WTC11 (cell line): ENCODE measurements at regions not wholly inside any gene's neighbourhood (a gene's known extent, or its start where the extent isn't known, plus 50 kb on each side); places are given as distances from the start of the nearest gene placed in this dataset.

ENCODE experiments used
- ATAC-seq: fragments of 200-7000 bp; cut with Tn5 transposase; 2 replicates; pipeline ENCODE4 v1.10.0; 2021; ENCODE audit warnings: mild to moderate bottlenecking, moderate library complexity
- CTCF ChIA-PET: fragments of 300-600 bp; sonication (Branson Sonifier 250); formaldehyde crosslinking; loops from one replicate; lab custom pipeline; 2021; ENCODE audit warnings: antibody characterized with exemption; lab: Charles Lee
- POLR2A ChIA-PET: fragments of 350-600 bp; sonication (Branson Sonifier 250); formaldehyde crosslinking; loops from one replicate; lab custom pipeline; 2021; ENCODE audit warnings: antibody characterized with exemption; lab: Charles Lee
- DNase-seq: peaks from one replicate; pipeline ENCODE4 v3.0.0; 2021; ENCODE audit warnings: low spot score
- H3K27ac Mint-ChIP-seq: 2 replicates; pipeline ENCODE4 v1.8.0; 2021; ENCODE audit warnings: mixed read lengths
- H3K27me3 Mint-ChIP-seq: 2 replicates; pipeline ENCODE4 v1.8.0; 2021; ENCODE audit warnings: low read depth, mild to moderate bottlenecking, moderate library complexity, mixed read lengths
- H3K36me3 Mint-ChIP-seq: 2 replicates; pipeline ENCODE4 v1.8.0; 2021; ENCODE audit warnings: mixed read lengths
- H3K4me1 Mint-ChIP-seq: 2 replicates; pipeline ENCODE4 v1.8.0; 2022; ENCODE audit warnings: mixed read lengths
- H3K4me3 Mint-ChIP-seq: 2 replicates; pipeline ENCODE4 v1.8.0; 2021; ENCODE audit warnings: mild to moderate bottlenecking, moderate library complexity, mixed read lengths
- H3K9me3 Mint-ChIP-seq: 2 replicates; pipeline ENCODE4 v1.8.0; 2021; ENCODE audit warnings: mixed read lengths
- ATF1 ChIP-seq: sonication (generic); formaldehyde crosslinking; IDR thresholded peaks from 2 replicates; pipeline ENCODE4 v1.8.1; 2023; ENCODE audit warnings: mild to moderate bottlenecking, moderate library complexity, missing genetic modification reagents
- EMX1 ChIP-seq: fragments of 250-450 bp; sonication (Bioruptor Pico); IDR thresholded peaks from 2 replicates; pipeline ENCODE4 v1.8.0; 2021; ENCODE audit warnings: mild to moderate bottlenecking
- FOXK1 ChIP-seq: sonication (generic); formaldehyde crosslinking; IDR thresholded peaks from 2 replicates; pipeline ENCODE4 v1.8.0; 2022; ENCODE audit warnings: mild to moderate bottlenecking, moderate library complexity, missing genetic modification reagents
- GABPB1 ChIP-seq: sonication (generic); formaldehyde crosslinking; IDR thresholded peaks from 2 replicates; pipeline ENCODE4 v1.8.1; 2023; ENCODE audit warnings: mild to moderate bottlenecking, missing genetic modification reagents
- GTF2I ChIP-seq: fragments of 250-450 bp; sonication (Bioruptor Pico); conservative IDR thresholded peaks from 2 replicates; pipeline ENCODE4 v1.4.0; 2021; ENCODE audit warnings: mild to moderate bottlenecking
- JAZF1 ChIP-seq: fragments of 250-450 bp; sonication (Bioruptor Pico); IDR thresholded peaks from 2 replicates; pipeline ENCODE4 v1.9.0; 2021; ENCODE audit warnings: moderate library complexity, mild to moderate bottlenecking, inconsistent platforms
- NR3C1 ChIP-seq: sonication (generic); formaldehyde crosslinking; conservative IDR thresholded peaks from 2 replicates; pipeline ENCODE4 v1.8.1; 2023; ENCODE audit warnings: low read depth, mild to moderate bottlenecking, missing genetic modification reagents
- PRRX2 ChIP-seq: fragments of 250-450 bp; sonication (Bioruptor Pico); IDR thresholded peaks from 2 replicates; pipeline ENCODE4 v1.8.0; 2021; ENCODE audit warnings: mild to moderate bottlenecking
- RELA ChIP-seq: sonication (generic); formaldehyde crosslinking; IDR thresholded peaks from 2 replicates; pipeline ENCODE4 v1.8.1; 2022; ENCODE audit warnings: missing genetic modification reagents, mild to moderate bottlenecking, borderline replicate concordance
- TF ChIP-seq, protein P1 (sequence below): sonication (generic); formaldehyde crosslinking; IDR thresholded peaks from 2 replicates; pipeline ENCODE4 v1.8.1; 2022; ENCODE audit warnings: mild to moderate bottlenecking, moderate library complexity, missing genetic modification reagents
- TF ChIP-seq, protein P2 (sequence below): sonication (generic); formaldehyde crosslinking; IDR thresholded peaks from 2 replicates; pipeline ENCODE4 v1.8.0; 2023; ENCODE audit warnings: missing genetic modification reagents, mild to moderate bottlenecking, borderline replicate concordance
- TF ChIP-seq, protein P3 (sequence below): sonication (generic); formaldehyde crosslinking; IDR thresholded peaks from 2 replicates; pipeline ENCODE4 v1.8.1; 2023; ENCODE audit warnings: mild to moderate bottlenecking, missing genetic modification reagents
- TF ChIP-seq, protein P4 (sequence below): fragments of 200-600 bp; IDR thresholded peaks from 2 replicates; pipeline ENCODE4 v1.8.0; 2022; ENCODE audit warnings: antibody characterized with exemption
- TF ChIP-seq, protein P5 (sequence below): sonication (generic); formaldehyde crosslinking; IDR thresholded peaks from 2 replicates; pipeline ENCODE4 v1.8.0; 2023; ENCODE audit warnings: mild to moderate bottlenecking, missing genetic modification reagents
- TF ChIP-seq, protein P6 (sequence below): fragments of 250-450 bp; sonication (Bioruptor Pico); IDR thresholded peaks from 2 replicates; pipeline ENCODE4 v1.9.0; 2021; ENCODE audit warnings: mild to moderate bottlenecking
- TF ChIP-seq, protein P7 (sequence below): fragments of 250-450 bp; sonication (Bioruptor Pico); IDR thresholded peaks from 2 replicates; pipeline ENCODE4 v1.9.0; 2021; ENCODE audit warnings: moderate library complexity, mild to moderate bottlenecking, inconsistent platforms, borderline replicate concordance
- TF ChIP-seq, protein P8 (sequence below): sonication (generic); formaldehyde crosslinking; IDR thresholded peaks from 2 replicates; pipeline ENCODE4 v1.8.1; 2023; ENCODE audit warnings: mild to moderate bottlenecking, missing genetic modification reagents, moderate library complexity
- TF ChIP-seq, protein P9 (sequence below): sonication (generic); formaldehyde crosslinking; IDR thresholded peaks from 2 replicates; pipeline ENCODE4 v1.8.0; 2022; ENCODE audit warnings: mild to moderate bottlenecking, missing genetic modification reagents
- TF ChIP-seq, protein P10 (sequence below): sonication (generic); formaldehyde crosslinking; IDR thresholded peaks from 2 replicates; pipeline ENCODE4 v1.8.0; 2022; ENCODE audit warnings: mild to moderate bottlenecking, missing genetic modification reagents

DNA sequence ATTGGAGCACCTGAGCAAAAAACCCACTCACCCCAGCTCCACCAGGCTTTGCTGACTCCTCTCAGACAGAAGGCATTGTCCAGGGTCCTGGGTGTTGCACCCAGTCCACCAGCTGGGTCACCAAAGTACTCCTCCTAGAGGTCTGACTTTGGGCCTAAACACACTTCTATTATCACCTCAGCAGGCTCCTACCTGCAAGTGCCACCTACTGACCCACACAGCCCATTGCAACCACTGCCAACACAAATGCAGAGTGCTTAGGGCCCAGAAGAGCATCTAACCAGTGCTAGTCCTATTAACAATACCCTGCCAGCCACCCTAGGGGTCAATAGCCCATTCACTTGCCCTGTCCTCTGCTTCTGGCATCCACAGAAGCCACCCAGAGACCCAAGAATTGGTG, 178.1 kb downstream of the DDX3Y start:
- Mint-ChIP-seq H3K27ac (no peak overlapping the region), H3K4me3 (no peak overlapping the region), H3K9me3 (peaks cover 7% of the 10 kb centered on the region), H3K36me3 (peaks cover 7% of the 10 kb centered on the region), H3K27me3 (no peaks in the 10 kb centered on the region; the same call in 1 of the 2 replicates), H3K4me1 (no peaks in the 10 kb centered on the region)
- TF ChIP-seq, protein P1, sequence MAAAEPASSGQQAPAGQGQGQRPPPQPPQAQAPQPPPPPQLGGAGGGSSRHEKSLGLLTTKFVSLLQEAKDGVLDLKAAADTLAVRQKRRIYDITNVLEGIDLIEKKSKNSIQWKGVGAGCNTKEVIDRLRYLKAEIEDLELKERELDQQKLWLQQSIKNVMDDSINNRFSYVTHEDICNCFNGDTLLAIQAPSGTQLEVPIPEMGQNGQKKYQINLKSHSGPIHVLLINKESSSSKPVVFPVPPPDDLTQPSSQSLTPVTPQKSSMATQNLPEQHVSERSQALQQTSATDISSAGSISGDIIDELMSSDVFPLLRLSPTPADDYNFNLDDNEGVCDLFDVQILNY (CRISPR knock-in tag): no peak
- TF ChIP-seq, protein P2, sequence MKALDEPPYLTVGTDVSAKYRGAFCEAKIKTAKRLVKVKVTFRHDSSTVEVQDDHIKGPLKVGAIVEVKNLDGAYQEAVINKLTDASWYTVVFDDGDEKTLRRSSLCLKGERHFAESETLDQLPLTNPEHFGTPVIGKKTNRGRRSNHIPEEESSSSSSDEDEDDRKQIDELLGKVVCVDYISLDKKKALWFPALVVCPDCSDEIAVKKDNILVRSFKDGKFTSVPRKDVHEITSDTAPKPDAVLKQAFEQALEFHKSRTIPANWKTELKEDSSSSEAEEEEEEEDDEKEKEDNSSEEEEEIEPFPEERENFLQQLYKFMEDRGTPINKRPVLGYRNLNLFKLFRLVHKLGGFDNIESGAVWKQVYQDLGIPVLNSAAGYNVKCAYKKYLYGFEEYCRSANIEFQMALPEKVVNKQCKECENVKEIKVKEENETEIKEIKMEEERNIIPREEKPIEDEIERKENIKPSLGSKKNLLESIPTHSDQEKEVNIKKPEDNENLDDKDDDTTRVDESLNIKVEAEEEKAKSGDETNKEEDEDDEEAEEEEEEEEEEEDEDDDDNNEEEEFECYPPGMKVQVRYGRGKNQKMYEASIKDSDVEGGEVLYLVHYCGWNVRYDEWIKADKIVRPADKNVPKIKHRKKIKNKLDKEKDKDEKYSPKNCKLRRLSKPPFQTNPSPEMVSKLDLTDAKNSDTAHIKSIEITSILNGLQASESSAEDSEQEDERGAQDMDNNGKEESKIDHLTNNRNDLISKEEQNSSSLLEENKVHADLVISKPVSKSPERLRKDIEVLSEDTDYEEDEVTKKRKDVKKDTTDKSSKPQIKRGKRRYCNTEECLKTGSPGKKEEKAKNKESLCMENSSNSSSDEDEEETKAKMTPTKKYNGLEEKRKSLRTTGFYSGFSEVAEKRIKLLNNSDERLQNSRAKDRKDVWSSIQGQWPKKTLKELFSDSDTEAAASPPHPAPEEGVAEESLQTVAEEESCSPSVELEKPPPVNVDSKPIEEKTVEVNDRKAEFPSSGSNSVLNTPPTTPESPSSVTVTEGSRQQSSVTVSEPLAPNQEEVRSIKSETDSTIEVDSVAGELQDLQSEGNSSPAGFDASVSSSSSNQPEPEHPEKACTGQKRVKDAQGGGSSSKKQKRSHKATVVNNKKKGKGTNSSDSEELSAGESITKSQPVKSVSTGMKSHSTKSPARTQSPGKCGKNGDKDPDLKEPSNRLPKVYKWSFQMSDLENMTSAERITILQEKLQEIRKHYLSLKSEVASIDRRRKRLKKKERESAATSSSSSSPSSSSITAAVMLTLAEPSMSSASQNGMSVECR (CRISPR knock-in tag): no peak
- TF ChIP-seq GTF2I (CRISPR knock-in tag) (no peak), RELA (CRISPR knock-in tag) (no peak), GABPB1 (CRISPR knock-in tag) (no peak), EMX1 (CRISPR knock-in tag) (no peak), FOXK1 (CRISPR knock-in tag) (no peak), PRRX2 (no peak), JAZF1 (CRISPR knock-in tag) (no peak)
- TF ChIP-seq, protein P3, sequence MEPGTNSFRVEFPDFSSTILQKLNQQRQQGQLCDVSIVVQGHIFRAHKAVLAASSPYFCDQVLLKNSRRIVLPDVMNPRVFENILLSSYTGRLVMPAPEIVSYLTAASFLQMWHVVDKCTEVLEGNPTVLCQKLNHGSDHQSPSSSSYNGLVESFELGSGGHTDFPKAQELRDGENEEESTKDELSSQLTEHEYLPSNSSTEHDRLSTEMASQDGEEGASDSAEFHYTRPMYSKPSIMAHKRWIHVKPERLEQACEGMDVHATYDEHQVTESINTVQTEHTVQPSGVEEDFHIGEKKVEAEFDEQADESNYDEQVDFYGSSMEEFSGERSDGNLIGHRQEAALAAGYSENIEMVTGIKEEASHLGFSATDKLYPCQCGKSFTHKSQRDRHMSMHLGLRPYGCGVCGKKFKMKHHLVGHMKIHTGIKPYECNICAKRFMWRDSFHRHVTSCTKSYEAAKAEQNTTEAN: no peak
- TF ChIP-seq, protein P4, sequence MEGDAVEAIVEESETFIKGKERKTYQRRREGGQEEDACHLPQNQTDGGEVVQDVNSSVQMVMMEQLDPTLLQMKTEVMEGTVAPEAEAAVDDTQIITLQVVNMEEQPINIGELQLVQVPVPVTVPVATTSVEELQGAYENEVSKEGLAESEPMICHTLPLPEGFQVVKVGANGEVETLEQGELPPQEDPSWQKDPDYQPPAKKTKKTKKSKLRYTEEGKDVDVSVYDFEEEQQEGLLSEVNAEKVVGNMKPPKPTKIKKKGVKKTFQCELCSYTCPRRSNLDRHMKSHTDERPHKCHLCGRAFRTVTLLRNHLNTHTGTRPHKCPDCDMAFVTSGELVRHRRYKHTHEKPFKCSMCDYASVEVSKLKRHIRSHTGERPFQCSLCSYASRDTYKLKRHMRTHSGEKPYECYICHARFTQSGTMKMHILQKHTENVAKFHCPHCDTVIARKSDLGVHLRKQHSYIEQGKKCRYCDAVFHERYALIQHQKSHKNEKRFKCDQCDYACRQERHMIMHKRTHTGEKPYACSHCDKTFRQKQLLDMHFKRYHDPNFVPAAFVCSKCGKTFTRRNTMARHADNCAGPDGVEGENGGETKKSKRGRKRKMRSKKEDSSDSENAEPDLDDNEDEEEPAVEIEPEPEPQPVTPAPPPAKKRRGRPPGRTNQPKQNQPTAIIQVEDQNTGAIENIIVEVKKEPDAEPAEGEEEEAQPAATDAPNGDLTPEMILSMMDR: no peak
- TF ChIP-seq, protein P5, sequence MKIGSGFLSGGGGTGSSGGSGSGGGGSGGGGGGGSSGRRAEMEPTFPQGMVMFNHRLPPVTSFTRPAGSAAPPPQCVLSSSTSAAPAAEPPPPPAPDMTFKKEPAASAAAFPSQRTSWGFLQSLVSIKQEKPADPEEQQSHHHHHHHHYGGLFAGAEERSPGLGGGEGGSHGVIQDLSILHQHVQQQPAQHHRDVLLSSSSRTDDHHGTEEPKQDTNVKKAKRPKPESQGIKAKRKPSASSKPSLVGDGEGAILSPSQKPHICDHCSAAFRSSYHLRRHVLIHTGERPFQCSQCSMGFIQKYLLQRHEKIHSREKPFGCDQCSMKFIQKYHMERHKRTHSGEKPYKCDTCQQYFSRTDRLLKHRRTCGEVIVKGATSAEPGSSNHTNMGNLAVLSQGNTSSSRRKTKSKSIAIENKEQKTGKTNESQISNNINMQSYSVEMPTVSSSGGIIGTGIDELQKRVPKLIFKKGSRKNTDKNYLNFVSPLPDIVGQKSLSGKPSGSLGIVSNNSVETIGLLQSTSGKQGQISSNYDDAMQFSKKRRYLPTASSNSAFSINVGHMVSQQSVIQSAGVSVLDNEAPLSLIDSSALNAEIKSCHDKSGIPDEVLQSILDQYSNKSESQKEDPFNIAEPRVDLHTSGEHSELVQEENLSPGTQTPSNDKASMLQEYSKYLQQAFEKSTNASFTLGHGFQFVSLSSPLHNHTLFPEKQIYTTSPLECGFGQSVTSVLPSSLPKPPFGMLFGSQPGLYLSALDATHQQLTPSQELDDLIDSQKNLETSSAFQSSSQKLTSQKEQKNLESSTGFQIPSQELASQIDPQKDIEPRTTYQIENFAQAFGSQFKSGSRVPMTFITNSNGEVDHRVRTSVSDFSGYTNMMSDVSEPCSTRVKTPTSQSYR (CRISPR knock-in tag): no peak
- TF ChIP-seq, protein P6, sequence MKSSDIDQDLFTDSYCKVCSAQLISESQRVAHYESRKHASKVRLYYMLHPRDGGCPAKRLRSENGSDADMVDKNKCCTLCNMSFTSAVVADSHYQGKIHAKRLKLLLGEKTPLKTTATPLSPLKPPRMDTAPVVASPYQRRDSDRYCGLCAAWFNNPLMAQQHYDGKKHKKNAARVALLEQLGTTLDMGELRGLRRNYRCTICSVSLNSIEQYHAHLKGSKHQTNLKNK (CRISPR knock-in tag): no peak
- ATAC-seq (peak; percentile 89), DNase-seq (peak; percentile 13)
- ChIA-PET CTCF (no interaction called here), POLR2A (no interaction called here)

DNA sequence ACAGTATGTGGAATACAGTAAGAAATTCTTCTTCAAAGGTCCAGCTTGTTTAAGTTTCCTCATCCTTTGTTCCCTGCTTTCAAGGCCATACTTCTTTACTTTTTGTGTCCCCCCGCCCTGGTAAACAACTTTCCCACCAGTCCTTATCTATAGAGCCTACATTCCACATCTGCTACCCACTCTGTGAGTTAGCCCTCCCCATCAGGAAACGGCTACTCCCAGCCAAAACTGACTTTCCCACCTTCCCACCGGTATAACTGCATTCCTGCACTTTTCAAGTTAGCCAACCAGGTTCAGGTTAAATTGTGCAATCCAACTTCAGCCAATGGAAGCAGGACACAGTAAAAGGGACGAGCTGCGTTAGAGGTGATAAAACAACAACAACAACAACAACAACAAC, 186.9 kb downstream of the DDX3Y start:
- Mint-ChIP-seq H3K27me3 (no peaks in the 10 kb centered on the region), H3K4me1 (peaks cover 43% of the 10 kb centered on the region), H3K9me3 (peaks cover 30% of the 10 kb centered on the region), H3K36me3 (peaks cover 36% of the 10 kb centered on the region), H3K27ac (peak overlapping the region; percentile 98), H3K4me3 (no peak overlapping the region)
- ChIA-PET POLR2A (no interaction called here), CTCF (no interaction called here)
- ATAC-seq (peak; percentile 40), DNase-seq (peak; percentile 16)
- TF ChIP-seq, protein P7, sequence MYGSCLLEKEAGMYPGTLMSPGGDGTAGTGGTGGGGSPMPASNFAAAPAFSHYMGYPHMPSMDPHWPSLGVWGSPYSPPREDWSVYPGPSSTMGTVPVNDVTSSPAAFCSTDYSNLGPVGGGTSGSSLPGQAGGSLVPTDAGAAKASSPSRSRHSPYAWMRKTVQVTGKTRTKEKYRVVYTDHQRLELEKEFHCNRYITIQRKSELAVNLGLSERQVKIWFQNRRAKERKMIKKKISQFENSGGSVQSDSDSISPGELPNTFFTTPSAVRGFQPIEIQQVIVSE: no peak
- TF ChIP-seq NR3C1 (no peak), ATF1 (CRISPR knock-in tag) (no peak)
- TF ChIP-seq, protein P8, sequence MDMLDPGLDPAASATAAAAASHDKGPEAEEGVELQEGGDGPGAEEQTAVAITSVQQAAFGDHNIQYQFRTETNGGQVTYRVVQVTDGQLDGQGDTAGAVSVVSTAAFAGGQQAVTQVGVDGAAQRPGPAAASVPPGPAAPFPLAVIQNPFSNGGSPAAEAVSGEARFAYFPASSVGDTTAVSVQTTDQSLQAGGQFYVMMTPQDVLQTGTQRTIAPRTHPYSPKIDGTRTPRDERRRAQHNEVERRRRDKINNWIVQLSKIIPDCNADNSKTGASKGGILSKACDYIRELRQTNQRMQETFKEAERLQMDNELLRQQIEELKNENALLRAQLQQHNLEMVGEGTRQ (CRISPR knock-in tag): no peak
- TF ChIP-seq, protein P9, sequence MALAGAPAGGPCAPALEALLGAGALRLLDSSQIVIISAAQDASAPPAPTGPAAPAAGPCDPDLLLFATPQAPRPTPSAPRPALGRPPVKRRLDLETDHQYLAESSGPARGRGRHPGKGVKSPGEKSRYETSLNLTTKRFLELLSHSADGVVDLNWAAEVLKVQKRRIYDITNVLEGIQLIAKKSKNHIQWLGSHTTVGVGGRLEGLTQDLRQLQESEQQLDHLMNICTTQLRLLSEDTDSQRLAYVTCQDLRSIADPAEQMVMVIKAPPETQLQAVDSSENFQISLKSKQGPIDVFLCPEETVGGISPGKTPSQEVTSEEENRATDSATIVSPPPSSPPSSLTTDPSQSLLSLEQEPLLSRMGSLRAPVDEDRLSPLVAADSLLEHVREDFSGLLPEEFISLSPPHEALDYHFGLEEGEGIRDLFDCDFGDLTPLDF: no peak
- TF ChIP-seq, protein P10, sequence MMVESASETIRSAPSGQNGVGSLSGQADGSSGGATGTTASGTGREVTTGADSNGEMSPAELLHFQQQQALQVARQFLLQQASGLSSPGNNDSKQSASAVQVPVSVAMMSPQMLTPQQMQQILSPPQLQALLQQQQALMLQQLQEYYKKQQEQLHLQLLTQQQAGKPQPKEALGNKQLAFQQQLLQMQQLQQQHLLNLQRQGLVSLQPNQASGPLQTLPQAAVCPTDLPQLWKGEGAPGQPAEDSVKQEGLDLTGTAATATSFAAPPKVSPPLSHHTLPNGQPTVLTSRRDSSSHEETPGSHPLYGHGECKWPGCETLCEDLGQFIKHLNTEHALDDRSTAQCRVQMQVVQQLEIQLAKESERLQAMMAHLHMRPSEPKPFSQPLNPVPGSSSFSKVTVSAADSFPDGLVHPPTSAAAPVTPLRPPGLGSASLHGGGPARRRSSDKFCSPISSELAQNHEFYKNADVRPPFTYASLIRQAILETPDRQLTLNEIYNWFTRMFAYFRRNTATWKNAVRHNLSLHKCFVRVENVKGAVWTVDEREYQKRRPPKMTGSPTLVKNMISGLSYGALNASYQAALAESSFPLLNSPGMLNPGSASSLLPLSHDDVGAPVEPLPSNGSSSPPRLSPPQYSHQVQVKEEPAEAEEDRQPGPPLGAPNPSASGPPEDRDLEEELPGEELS (CRISPR knock-in tag): no peak
